MM.1S (cell line): ENCODE measurements at regions not wholly inside any gene's neighbourhood (a gene's known extent, or its start where the extent isn't known, plus 50 kb on each side); places are given as distances from the start of the nearest gene placed in this dataset.

Experiments
- DNase-seq: peaks from one replicate; pipeline ENCODE4 v3.0.0-alpha.2; 2015
- H2AFZ ChIP-seq: fragments of 300-600 bp; sonication (generic); 2 replicates; pipeline ENCODE4 v1.6.0; 2016; ENCODE audit warnings: antibody characterized with exemption, low read length
- H3F3A ChIP-seq: fragments of 300-600 bp; sonication (generic); 2 replicates; pipeline ENCODE4 v1.6.1; 2016; ENCODE audit warnings: mild to moderate bottlenecking, antibody characterized with exemption, low read length, moderate library complexity, mixed read lengths; ENCODE audit not compliant: insufficient read depth
- H3K27ac ChIP-seq: fragments of 300-600 bp; sonication (generic); 2 replicates; pipeline ENCODE4 v1.5.1; 2016; ENCODE audit warnings: mild to moderate bottlenecking, low read length
- H3K27me3 ChIP-seq: fragments of 300-600 bp; sonication (generic); replicated peaks from 2 replicates; pipeline ENCODE4 v1.6.0; 2016; ENCODE audit warnings: low read length; ENCODE audit not compliant: insufficient read depth
- H3K36me3 ChIP-seq: fragments of 300-600 bp; sonication (generic); replicated peaks from 2 replicates; pipeline ENCODE4 v1.6.1; 2016; ENCODE audit warnings: mild to moderate bottlenecking, low read length, mixed read lengths; ENCODE audit not compliant: insufficient read depth
- H3K4me1 ChIP-seq: fragments of 300-600 bp; sonication (generic); 2 replicates; pipeline ENCODE4 v1.6.1; 2016; ENCODE audit warnings: low read length, mixed read lengths
- H3K4me2 ChIP-seq: fragments of 300-600 bp; sonication (generic); 2 replicates; pipeline ENCODE4 v1.6.0; 2016; ENCODE audit warnings: low read depth, low read length
- H3K4me3 ChIP-seq: fragments of 300-600 bp; sonication (generic); 2 replicates; pipeline ENCODE4 v1.5.1; 2016; ENCODE audit warnings: low read length, mixed read lengths
- H3K79me2 ChIP-seq: fragments of 300-600 bp; sonication (generic); 2 replicates; pipeline ENCODE4 v1.6.1; 2016; ENCODE audit warnings: mixed run types, low read length, mixed read lengths
- H3K9ac ChIP-seq: fragments of 300-600 bp; sonication (generic); 2 replicates; pipeline ENCODE4 v1.6.1; 2016; ENCODE audit warnings: low read length, mixed read lengths
- H3K9me2 ChIP-seq: fragments of 300-600 bp; sonication (generic); replicated peaks from 2 replicates; pipeline ENCODE4 v1.6.1; 2016; ENCODE audit warnings: mild to moderate bottlenecking, low read length, mixed read lengths; ENCODE audit not compliant: insufficient read depth
- H3K9me3 ChIP-seq: fragments of 300-600 bp; sonication (generic); replicated peaks from 2 replicates; pipeline ENCODE4 v1.6.1; 2016; ENCODE audit warnings: mild to moderate bottlenecking, low read length, mixed read lengths; ENCODE audit not compliant: insufficient read depth
- H4K20me1 ChIP-seq: fragments of 300-600 bp; sonication (generic); 2 replicates; pipeline ENCODE4 v1.6.1; 2016; ENCODE audit warnings: mild to moderate bottlenecking, low read length, moderate library complexity, mixed read lengths; ENCODE audit not compliant: insufficient read depth
- CTCF ChIP-seq: fragments of 300-600 bp; sonication (generic); IDR thresholded peaks from 2 replicates; pipeline ENCODE4 v1.5.1; 2016; ENCODE audit warnings: antibody characterized with exemption, low read length, mixed read lengths
- EZH2 ChIP-seq: fragments of 300-600 bp; sonication (generic); optimal IDR thresholded peaks from 2 replicates; pipeline ENCODE3; 2017; ENCODE audit warnings: low read depth, mild to moderate bottlenecking, antibody characterized with exemption, low read length, mixed read lengths
- EZH2phosphoT487 ChIP-seq: fragments of 300-600 bp; sonication (generic); IDR thresholded peaks from 2 replicates; pipeline ENCODE4 v1.6.1; 2018; ENCODE audit warnings: antibody characterized with exemption, low read length

- TF ChIP-seq EZH2 = no peak
- Histone ChIP-seq H3K9me3 (no peaks in the 10 kb centered on the region), H3K36me3 (no peaks in the 10 kb centered on the region), H3K79me2 (no peaks in the 10 kb centered on the region), H4K20me1 (no peaks in the 10 kb centered on the region), H2AFZ (no peak overlapping the region), H3K9ac (no peak overlapping the region), H3K4me3 (no peak overlapping the region), H3K4me2 (no peak overlapping the region), H3K27me3 (no peaks in the 10 kb centered on the region), H3F3A (no peaks in the 10 kb centered on the region), H3K27ac (no peak overlapping the region), H3K4me1 (no peaks in the 10 kb centered on the region), H3K9me2 (no peaks in the 10 kb centered on the region)
- DNase-seq = no peak
These were observed 196.0 kb downstream of the BCAT1 start for GRCh38 chr12:24752763-24753462.

- H3F3A ChIP-seq = no peaks in the 10 kb centered on the region
- no peaks in the 10 kb centered on the region for H3K9me2 ChIP-seq
- no peak overlapping the region for H3K27ac ChIP-seq
- no peak for DNase-seq
- TF ChIP-seq EZH2 (no peak), CTCF (no peak), EZH2phosphoT487 (no peak)
- H3K9me3 ChIP-seq = no peaks in the 10 kb centered on the region
- H4K20me1 ChIP-seq = no peaks in the 10 kb centered on the region
- no peak overlapping the region for H3K4me3 ChIP-seq
- H3K4me1 ChIP-seq = no peaks in the 10 kb centered on the region
- H2AFZ ChIP-seq = no peak overlapping the region
- no peaks in the 10 kb centered on the region for H3K27me3 ChIP-seq
- no peaks in the 10 kb centered on the region for H3K79me2 ChIP-seq
- H3K4me2 ChIP-seq = no peak overlapping the region
- H3K9ac ChIP-seq = no peak overlapping the region
- no peaks in the 10 kb centered on the region for H3K36me3 ChIP-seq
These were observed 197.7 kb downstream of the BCAT1 start for GRCh38 chr12:24751181-24751580.

- Histone ChIP-seq H3K27me3 (no peaks in the 10 kb centered on the region), H3K4me1 (no peaks in the 10 kb centered on the region)
- TF ChIP-seq CTCF (no peak), EZH2phosphoT487 (no peak), EZH2 (no peak)
These were observed 198.6 kb downstream of the BCAT1 start for GRCh38 chr12:24750263-24750662.

GRCh38 chr12:24749171-24749570 lies 199.7 kb downstream of the BCAT1 start:
- H3K9me3 ChIP-seq = no peaks in the 10 kb centered on the region
- no peak for DNase-seq
- no peak overlapping the region for H3K4me3 ChIP-seq
- H3K9me2 ChIP-seq = no peaks in the 10 kb centered on the region
- H3K79me2 ChIP-seq = no peaks in the 10 kb centered on the region
- H3K27ac ChIP-seq = no peak overlapping the region
- H3K27me3 ChIP-seq = no peaks in the 10 kb centered on the region
- TF ChIP-seq CTCF (no peak), EZH2phosphoT487 (no peak), EZH2 (no peak)
- H3K9ac ChIP-seq = no peak overlapping the region
- H3K4me1 ChIP-seq = no peaks in the 10 kb centered on the region
- H4K20me1 ChIP-seq = no peaks in the 10 kb centered on the region
- H2AFZ ChIP-seq = no peak overlapping the region
- no peak overlapping the region for H3K4me2 ChIP-seq
- H3F3A ChIP-seq = no peaks in the 10 kb centered on the region
- H3K36me3 ChIP-seq = no peaks in the 10 kb centered on the region

More at GRCh38 chr12:24750263-24750662, 198.6 kb downstream of the BCAT1 start:
- no peak overlapping the region for H2AFZ ChIP-seq
- H3K36me3 ChIP-seq = no peaks in the 10 kb centered on the region
- no peak for DNase-seq
- H3K4me2 ChIP-seq = no peak overlapping the region
- no peak overlapping the region for H3K27ac ChIP-seq
- no peaks in the 10 kb centered on the region for H3K9me2 ChIP-seq
- no peaks in the 10 kb centered on the region for H3K9me3 ChIP-seq
- no peaks in the 10 kb centered on the region for H4K20me1 ChIP-seq
- H3F3A ChIP-seq = no peaks in the 10 kb centered on the region
- no peak overlapping the region for H3K4me3 ChIP-seq
- no peak overlapping the region for H3K9ac ChIP-seq
- H3K79me2 ChIP-seq = no peaks in the 10 kb centered on the region
